ENCODE measurements at regions not wholly inside any gene's neighbourhood (a gene's known extent, or its start where the extent isn't known, plus 50 kb on each side); places are given as distances from the start of the nearest gene placed in this dataset.

- H3K4me3 ChIP-seq (ENCODE audit: low read length in 2 of 2): no peak overlapping the region
- no peak for DNase-seq (ENCODE audit: low read depth in 6 of 9, low spot score in 9 of 9)
- 91% methylated on average over 2 of the region's 2 CpGs for WGBS
- no peaks in the 10 kb centered on the region for H3K27me3 ChIP-seq (ENCODE audit: control insufficient read depth in 2 of 2, insufficient read depth in 1 of 2, low read length in 1 of 2)
- no peaks in the 10 kb centered on the region for H3K9me3 ChIP-seq (ENCODE audit: control insufficient read depth in 2 of 2, insufficient read depth in 1 of 2, low read length in 1 of 2)
- no peaks in the 10 kb centered on the region for H3K4me1 ChIP-seq (ENCODE audit: control insufficient read depth in 2 of 2, insufficient read depth in 2 of 2, low read length in 2 of 2)
- H3K36me3 ChIP-seq (ENCODE audit: control insufficient read depth in 2 of 2, insufficient read depth in 2 of 2, low read length in 1 of 2): no peaks in the 10 kb centered on the region
- H3K27ac ChIP-seq (ENCODE audit: low read depth in 1 of 2, low read length in 1 of 2): no peak overlapping the region
Measured at GRCh38 chr6:169146521-169146920, 107.1 kb downstream of the THBS2 start.

DNA sequence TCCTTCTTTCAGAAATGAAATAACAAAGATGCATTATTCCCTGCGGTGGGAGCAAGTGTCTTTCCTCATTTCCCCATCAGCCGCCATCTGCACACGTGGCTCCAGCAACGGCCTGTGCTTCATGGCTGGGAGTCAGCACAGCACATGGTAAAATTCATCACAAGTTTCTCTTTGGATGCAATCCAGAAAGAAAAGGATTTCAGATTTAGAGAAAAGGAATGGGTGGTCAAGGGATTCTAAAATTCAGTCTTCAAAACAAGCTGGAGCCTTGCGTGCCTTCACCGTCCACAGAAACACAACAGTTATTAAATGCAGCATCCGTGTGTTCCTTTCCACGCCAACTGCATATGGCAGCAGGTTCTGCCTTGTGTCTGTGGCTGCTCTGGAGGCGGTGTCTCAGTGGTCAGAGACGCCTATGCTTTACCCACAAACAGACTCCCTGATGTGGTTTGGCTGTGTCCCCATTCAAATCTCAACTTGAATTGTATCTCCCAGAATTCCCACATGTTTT is 107.6 kb downstream of the THBS2 start:
- no peak overlapping the region for H3K27ac ChIP-seq (ENCODE audit: low read depth in 1 of 2, low read length in 1 of 2)
- H3K4me1 ChIP-seq (ENCODE audit: control insufficient read depth in 2 of 2, insufficient read depth in 2 of 2, low read length in 2 of 2): no peaks in the 10 kb centered on the region
- no peaks in the 10 kb centered on the region for H3K27me3 ChIP-seq (ENCODE audit: control insufficient read depth in 2 of 2, insufficient read depth in 1 of 2, low read length in 1 of 2)
- 94% methylated on average over 10 of the region's 10 CpGs for WGBS
- DNase-seq (ENCODE audit: low read depth in 6 of 9, low spot score in 9 of 9): no peak
- H3K36me3 ChIP-seq (ENCODE audit: control insufficient read depth in 2 of 2, insufficient read depth in 2 of 2, low read length in 1 of 2): no peaks in the 10 kb centered on the region
- peaks cover 0 to 2% of the 10 kb centered on the region in 2 donors for H3K9me3 ChIP-seq (ENCODE audit: control insufficient read depth in 2 of 2, insufficient read depth in 1 of 2, low read length in 1 of 2)
- no peak overlapping the region for H3K4me3 ChIP-seq (ENCODE audit: low read length in 2 of 2)

DNA sequence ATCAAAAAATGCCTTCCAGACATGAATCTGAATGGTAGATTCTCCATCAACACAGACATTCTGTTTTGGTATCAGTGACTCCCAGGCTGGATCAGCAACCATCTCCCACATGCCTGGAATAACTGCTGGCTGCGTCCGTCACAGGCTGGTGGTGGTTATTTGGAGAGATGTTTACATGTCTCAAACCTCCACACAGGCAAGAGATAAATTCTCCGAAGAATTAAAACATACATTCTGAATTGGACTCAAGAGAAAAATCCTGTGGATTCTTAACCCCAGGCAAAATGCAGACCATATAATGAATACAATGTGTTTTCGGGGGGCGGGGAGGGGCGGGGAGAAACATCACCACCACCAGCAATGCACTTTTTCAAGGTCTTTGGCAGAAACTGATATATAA is 108.2 kb downstream of the THBS2 start:
- no peaks in the 10 kb centered on the region for H3K27me3 ChIP-seq (ENCODE audit: control insufficient read depth in 2 of 2, insufficient read depth in 1 of 2, low read length in 1 of 2)
- H3K4me1 ChIP-seq (ENCODE audit: control insufficient read depth in 2 of 2, insufficient read depth in 2 of 2, low read length in 2 of 2): no peaks in the 10 kb centered on the region
- H3K36me3 ChIP-seq (ENCODE audit: control insufficient read depth in 2 of 2, insufficient read depth in 2 of 2, low read length in 1 of 2): no peaks in the 10 kb centered on the region
- WGBS: 98% methylated on average over 6 of the region's 6 CpGs
- no peak overlapping the region for H3K27ac ChIP-seq (ENCODE audit: low read depth in 1 of 2, low read length in 1 of 2)
- peaks cover 0 to 3% of the 10 kb centered on the region in 2 donors for H3K9me3 ChIP-seq (ENCODE audit: control insufficient read depth in 2 of 2, insufficient read depth in 1 of 2, low read length in 1 of 2)
- H3K4me3 ChIP-seq (ENCODE audit: low read length in 2 of 2): no peak overlapping the region
- DNase-seq (ENCODE audit: low read depth in 6 of 9, low spot score in 9 of 9): no peak

DNA sequence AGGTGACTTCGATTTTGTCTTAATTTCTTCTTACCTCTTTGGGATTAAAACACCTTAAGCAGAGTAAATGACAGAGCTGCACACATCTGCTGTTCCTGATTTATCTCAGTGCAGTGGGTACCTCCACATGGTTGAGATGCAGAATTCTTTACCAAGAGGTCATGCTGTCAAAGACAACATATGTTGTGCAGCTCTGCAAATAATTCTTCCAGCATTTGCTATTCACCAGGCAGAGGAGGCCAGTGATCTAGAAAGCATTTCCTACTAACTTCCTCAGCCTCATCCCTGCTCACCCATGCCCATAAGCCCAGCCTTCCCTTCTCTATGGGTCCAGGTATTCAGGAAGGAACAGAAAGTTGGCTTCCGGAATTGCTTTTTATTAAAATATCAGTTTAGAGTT is 109.3 kb downstream of the THBS2 start:
- H3K4me1 ChIP-seq (ENCODE audit: control insufficient read depth in 2 of 2, insufficient read depth in 2 of 2, low read length in 2 of 2): no peaks in the 10 kb centered on the region
- H3K27me3 ChIP-seq (ENCODE audit: control insufficient read depth in 2 of 2, insufficient read depth in 1 of 2, low read length in 1 of 2): no peaks in the 10 kb centered on the region
- H3K27ac ChIP-seq (ENCODE audit: low read depth in 1 of 2, low read length in 1 of 2): no peak overlapping the region
- H3K4me3 ChIP-seq (ENCODE audit: low read length in 2 of 2): no peak overlapping the region
- DNase-seq (ENCODE audit: low read depth in 6 of 9, low spot score in 9 of 9): no peak
- peaks cover 0 to 9% of the 10 kb centered on the region in 2 donors for H3K9me3 ChIP-seq (ENCODE audit: control insufficient read depth in 2 of 2, insufficient read depth in 1 of 2, low read length in 1 of 2)
- H3K36me3 ChIP-seq (ENCODE audit: control insufficient read depth in 2 of 2, insufficient read depth in 2 of 2, low read length in 1 of 2): no peaks in the 10 kb centered on the region
- WGBS: 97% methylated on average over 2 of the region's 2 CpGs

DNA sequence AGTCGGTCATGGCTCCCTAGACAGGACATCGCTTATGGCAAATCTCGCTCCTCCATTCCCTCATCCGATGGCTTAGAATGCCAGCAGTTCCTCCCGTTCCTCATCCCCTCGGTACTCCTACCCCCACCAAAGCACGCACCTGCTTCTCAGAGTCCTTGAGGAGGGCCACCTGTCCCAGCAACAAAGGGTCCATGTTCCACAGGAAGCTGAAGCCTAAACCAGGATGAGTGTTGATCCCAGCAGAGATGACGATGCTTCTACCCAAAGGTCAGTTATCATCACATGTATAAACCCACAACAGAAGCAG is 111.2 kb downstream of the THBS2 start:
- no peaks in the 10 kb centered on the region for H3K36me3 ChIP-seq (ENCODE audit: control insufficient read depth in 2 of 2, insufficient read depth in 2 of 2, low read length in 1 of 2)
- no peak for DNase-seq (ENCODE audit: low read depth in 6 of 9, low spot score in 9 of 9)
- no peak overlapping the region for H3K27ac ChIP-seq (ENCODE audit: low read depth in 1 of 2, low read length in 1 of 2)
- peaks cover 1 to 14% of the 10 kb centered on the region in 2 donors for H3K9me3 ChIP-seq (ENCODE audit: control insufficient read depth in 2 of 2, insufficient read depth in 1 of 2, low read length in 1 of 2)
- H3K27me3 ChIP-seq (ENCODE audit: control insufficient read depth in 2 of 2, insufficient read depth in 1 of 2, low read length in 1 of 2): no peaks in the 10 kb centered on the region
- 79% methylated on average over 8 of the region's 8 CpGs for WGBS
- no peak overlapping the region for H3K4me3 ChIP-seq (ENCODE audit: low read length in 2 of 2)
- no peaks in the 10 kb centered on the region for H3K4me1 ChIP-seq (ENCODE audit: control insufficient read depth in 2 of 2, insufficient read depth in 2 of 2, low read length in 2 of 2)

GRCh38 chr6:169141671-169142537 is 111.7 kb downstream of the THBS2 start:
- Histone ChIP-seq H3K27me3 (ENCODE audit: control insufficient read depth in 2 of 2, insufficient read depth in 1 of 2, low read length in 1 of 2) (no peaks in the 10 kb centered on the region), H3K9me3 (ENCODE audit: control insufficient read depth in 2 of 2, insufficient read depth in 1 of 2, low read length in 1 of 2) (peaks cover 1 to 14% of the 10 kb centered on the region in 2 donors), H3K27ac (ENCODE audit: low read depth in 1 of 2, low read length in 1 of 2) (no peak overlapping the region), H3K4me3 (ENCODE audit: low read length in 2 of 2) (no peak overlapping the region), H3K4me1 (ENCODE audit: control insufficient read depth in 2 of 2, insufficient read depth in 2 of 2, low read length in 2 of 2) (no peaks in the 10 kb centered on the region), H3K36me3 (ENCODE audit: control insufficient read depth in 2 of 2, insufficient read depth in 2 of 2, low read length in 1 of 2) (no peaks in the 10 kb centered on the region)
- no peak for DNase-seq (ENCODE audit: low read depth in 6 of 9, low spot score in 9 of 9)
- WGBS: 74% methylated on average over 18 of the region's 18 CpGs

DNA sequence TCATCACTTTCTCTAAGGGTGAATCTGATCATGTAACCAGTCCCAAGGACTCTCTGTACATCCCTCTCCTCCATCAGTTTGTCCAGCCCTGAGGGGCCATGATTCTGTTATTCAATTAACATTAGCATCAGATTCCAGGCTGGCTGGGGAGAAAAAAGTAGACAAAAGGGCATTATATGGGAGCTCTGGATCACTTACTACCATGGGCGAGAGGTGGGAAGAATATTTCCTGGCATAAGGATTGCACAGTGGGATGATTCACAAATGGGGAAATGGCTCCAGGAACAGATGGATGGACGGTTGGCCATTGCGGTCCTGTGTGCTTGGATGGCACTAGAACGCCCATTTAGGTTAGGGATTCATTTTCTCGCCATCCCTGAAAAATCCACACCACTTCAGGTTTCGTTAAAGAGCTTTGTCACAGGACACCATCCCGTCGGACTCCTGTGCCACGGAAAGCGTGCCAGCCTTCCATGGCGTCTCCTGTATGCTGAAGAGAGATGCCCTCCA is 112.6 kb downstream of the THBS2 start:
- Histone ChIP-seq H3K4me3 (ENCODE audit: low read length in 2 of 2) (no peak overlapping the region), H3K27me3 (ENCODE audit: control insufficient read depth in 2 of 2, insufficient read depth in 1 of 2, low read length in 1 of 2) (no peaks in the 10 kb centered on the region), H3K9me3 (ENCODE audit: control insufficient read depth in 2 of 2, insufficient read depth in 1 of 2, low read length in 1 of 2) (peaks cover 1 to 14% of the 10 kb centered on the region in 2 donors), H3K36me3 (ENCODE audit: control insufficient read depth in 2 of 2, insufficient read depth in 2 of 2, low read length in 1 of 2) (no peaks in the 10 kb centered on the region), H3K4me1 (ENCODE audit: control insufficient read depth in 2 of 2, insufficient read depth in 2 of 2, low read length in 2 of 2) (no peaks in the 10 kb centered on the region), H3K27ac (ENCODE audit: low read depth in 1 of 2, low read length in 1 of 2) (no peak overlapping the region)
- DNase-seq (ENCODE audit: low read depth in 6 of 9, low spot score in 9 of 9): no peak
- WGBS: 96% methylated on average over 11 of the region's 11 CpGs

DNA sequence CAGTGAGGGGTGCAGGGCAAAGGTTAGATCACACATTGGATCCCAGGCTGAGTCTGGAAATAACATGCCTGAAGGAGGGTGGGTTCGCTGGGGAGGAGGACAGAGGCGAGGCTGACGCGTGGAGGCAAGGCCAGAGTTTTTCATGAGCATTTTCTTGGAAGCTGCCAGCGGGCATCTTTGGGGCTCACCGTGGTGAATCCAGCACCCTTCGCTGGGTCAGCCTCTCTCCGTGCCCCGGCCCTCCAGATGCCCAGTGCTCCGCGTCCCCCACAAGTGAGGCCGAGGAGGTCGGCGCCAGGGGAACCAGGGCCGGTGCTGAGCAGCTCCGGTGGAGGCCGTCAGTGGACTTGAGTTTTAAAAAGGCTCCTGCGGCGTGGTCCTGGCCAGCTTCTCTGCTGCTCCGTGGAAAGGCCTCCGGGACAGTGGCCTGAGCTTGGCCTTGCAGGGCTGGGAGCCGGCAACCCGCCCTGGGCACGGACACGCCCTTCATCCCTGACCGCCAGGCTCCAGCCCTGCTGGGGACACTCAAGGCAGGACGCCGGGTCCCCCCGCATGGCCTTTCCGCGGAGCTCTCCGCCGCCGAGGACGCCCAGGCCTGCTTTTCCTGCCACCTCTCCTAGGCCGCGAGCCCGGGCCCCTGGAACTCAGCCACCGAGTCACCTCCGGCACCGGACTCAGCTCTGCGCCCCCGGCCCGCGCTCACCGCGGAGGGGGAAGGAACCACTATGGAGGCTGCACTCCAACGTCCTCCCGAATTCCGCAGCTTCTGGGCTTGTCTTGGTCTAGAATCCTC is 114.3 kb downstream of the THBS2 start:
- no peak overlapping the region for H3K27ac ChIP-seq (ENCODE audit: low read depth in 1 of 2, low read length in 1 of 2)
- no peak for DNase-seq (ENCODE audit: low read depth in 6 of 9, low spot score in 9 of 9)
- no peaks in the 10 kb centered on the region for H3K36me3 ChIP-seq (ENCODE audit: control insufficient read depth in 2 of 2, insufficient read depth in 2 of 2, low read length in 1 of 2)
- no peaks in the 10 kb centered on the region for H3K27me3 ChIP-seq (ENCODE audit: control insufficient read depth in 2 of 2, insufficient read depth in 1 of 2, low read length in 1 of 2)
- whole genome bisulfite sequencing: 98% methylated on average over 50 of the region's 50 CpGs
- peaks cover 1 to 14% of the 10 kb centered on the region in 2 donors for H3K9me3 ChIP-seq (ENCODE audit: control insufficient read depth in 2 of 2, insufficient read depth in 1 of 2, low read length in 1 of 2)
- H3K4me3 ChIP-seq (ENCODE audit: low read length in 2 of 2): no peak overlapping the region
- no peaks in the 10 kb centered on the region for H3K4me1 ChIP-seq (ENCODE audit: control insufficient read depth in 2 of 2, insufficient read depth in 2 of 2, low read length in 2 of 2)

DNA sequence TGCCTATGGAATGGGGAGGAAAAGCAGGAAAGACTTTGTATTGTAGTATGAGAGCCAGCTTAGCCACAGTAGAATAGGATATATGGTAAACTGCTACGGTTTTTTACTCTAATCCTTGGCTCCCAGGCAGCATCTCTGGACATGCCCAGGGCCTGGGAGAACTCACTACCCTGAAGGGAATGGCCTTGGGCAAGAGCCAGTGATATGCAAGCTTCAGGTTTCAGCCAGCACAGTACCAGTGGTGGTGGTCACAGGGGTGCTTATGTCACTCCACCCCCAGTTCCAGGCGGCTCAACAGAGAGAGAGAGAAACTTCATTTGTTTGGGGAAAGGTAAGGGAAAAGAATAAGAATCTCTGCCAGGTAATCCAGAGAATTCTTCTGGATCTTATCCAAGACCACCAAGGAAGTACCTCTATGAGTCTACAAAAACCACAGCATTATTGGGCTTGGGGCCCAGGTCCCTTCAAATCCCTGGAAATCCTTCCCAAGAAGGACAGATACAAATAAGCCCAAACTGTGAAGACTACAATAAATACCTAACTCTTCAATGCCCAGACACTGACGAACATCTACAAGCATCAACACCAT is 121.2 kb downstream of the THBS2 start:
- no peaks in the 10 kb centered on the region for H3K36me3 ChIP-seq (ENCODE audit: control insufficient read depth in 2 of 2, insufficient read depth in 2 of 2, low read length in 1 of 2)
- H3K4me3 ChIP-seq (ENCODE audit: low read length in 2 of 2): no peak overlapping the region
- peaks cover 0 to 16% of the 10 kb centered on the region in 2 donors for H3K9me3 ChIP-seq (ENCODE audit: control insufficient read depth in 2 of 2, insufficient read depth in 1 of 2, low read length in 1 of 2)
- H3K4me1 ChIP-seq (ENCODE audit: control insufficient read depth in 2 of 2, insufficient read depth in 2 of 2, low read length in 2 of 2): no peaks in the 10 kb centered on the region
- DNase-seq (ENCODE audit: low read depth in 6 of 9, low spot score in 9 of 9): no peak
- no peaks in the 10 kb centered on the region for H3K27me3 ChIP-seq (ENCODE audit: control insufficient read depth in 2 of 2, insufficient read depth in 1 of 2, low read length in 1 of 2)
- H3K27ac ChIP-seq (ENCODE audit: low read depth in 1 of 2, low read length in 1 of 2): no peak overlapping the region
- WGBS: 92% methylated on average over 3 of the region's 3 CpGs

Measured in thymus (tissue), 11 donors.